ENCODE measurements at regions not wholly inside any gene's neighbourhood (a gene's known extent, or its start where the extent isn't known, plus 50 kb on each side); places are given as distances from the start of the nearest gene placed in this dataset.

GRCh38 chr6:6386010-6386409, 65.5 kb upstream of the F13A1 start:
- TF ChIP-seq POLR2A (IDR thresholded peaks at IDR 0.05) (no peak), POLR2AphosphoS5 (IDR thresholded peaks at IDR 0.05) (peak in 1 of 3 donors; percentile 46)
- H3K9me3 ChIP-seq = no peaks in the 10 kb centered on the region
- intact Hi-C loops (cut with DNase I; ENCODE audit: low total_unique reads) = no loop called here
- peaks cover 0 to 3% (median 0%) of the 10 kb centered on the region in 7 donors for H3K27me3 ChIP-seq (replicated peaks in 1 of 7)
- no peaks in the 10 kb centered on the region for H3K36me3 ChIP-seq
- 17 to 37% (median 32%) methylated on average over 4 of the region's 4 CpGs for WGBS, 5 donors
- no peak for DNase-seq
- H3K4me1 ChIP-seq = peaks cover 0 to 29% (median 12%) of the 10 kb centered on the region in 6 donors
- no peak overlapping the region for H3K4me3 ChIP-seq
- H3K27ac ChIP-seq = peak overlapping the region in 7 of 8 donors; percentile 16 to 84 (median 72)

- WGBS, 5 donors = 57 to 70% (median 61%) methylated on average over 7 of the region's 7 CpGs
- Histone ChIP-seq H3K4me3 (no peak overlapping the region), H3K27me3 (replicated peaks in 1 of 7) (peaks cover 0 to under 1% (median 0%) of the 10 kb centered on the region in 7 donors), H3K27ac (peak overlapping the region in 5 of 8 donors; percentile 6 to 62 (median 36)), H3K36me3 (no peaks in the 10 kb centered on the region), H3K4me1 (peaks cover 9 to 70% (median 29%) of the 10 kb centered on the region in 6 donors), H3K9me3 (no peaks in the 10 kb centered on the region)
- no peak for DNase-seq
- TF ChIP-seq POLR2AphosphoS5 (IDR thresholded peaks at IDR 0.05) (no peak), POLR2A (IDR thresholded peaks at IDR 0.05) (no peak), CTCF (IDR thresholded peaks at IDR 0.05 in 8 of 11, conservative IDR thresholded peaks at IDR 0.05 in 3 of 11) (no peak)
- intact Hi-C loops (cut with DNase I; ENCODE audit: low total_unique reads) = no loop called here
These were observed 70.6 kb upstream of the F13A1 start for GRCh38 chr6:6390849-6391602.

GRCh38 chr6:6392214-6393068, 72.0 kb upstream of the F13A1 start:
- TF ChIP-seq CTCF (IDR thresholded peaks at IDR 0.05 in 8 of 11, conservative IDR thresholded peaks at IDR 0.05 in 3 of 11) (no peak), POLR2A (IDR thresholded peaks at IDR 0.05) (no peak), POLR2AphosphoS5 (IDR thresholded peaks at IDR 0.05) (no peak)
- H3K4me1 ChIP-seq = peaks cover 7 to 65% (median 22%) of the 10 kb centered on the region in 6 donors
- WGBS, 5 donors = 73 to 85% (median 81%) methylated on average over 7 of the region's 7 CpGs
- H3K4me3 ChIP-seq = no peak overlapping the region
- H3K9me3 ChIP-seq = no peaks in the 10 kb centered on the region
- no peaks in the 10 kb centered on the region for H3K36me3 ChIP-seq
- H3K27me3 ChIP-seq (replicated peaks in 1 of 7) = peaks cover 0 to 3% (median 0%) of the 10 kb centered on the region in 7 donors
- no peak for DNase-seq
- H3K27ac ChIP-seq = peak overlapping the region in 3 of 8 donors; percentile 6 to 83 (median 12)
- intact Hi-C loops (cut with DNase I; ENCODE audit: low total_unique reads) = no loop called here

- H3K4me1 ChIP-seq = peaks cover 7 to 65% (median 22%) of the 10 kb centered on the region in 6 donors
- no peak for TF ChIP-seq POLR2AphosphoS5 (IDR thresholded peaks at IDR 0.05)
- no peak for TF ChIP-seq POLR2A (IDR thresholded peaks at IDR 0.05)
- TF ChIP-seq CTCF (IDR thresholded peaks at IDR 0.05 in 8 of 11, conservative IDR thresholded peaks at IDR 0.05 in 3 of 11) = no peak
- no peak for DNase-seq
- H3K27me3 ChIP-seq (replicated peaks in 1 of 7) = peaks cover 0 to 3% (median 0%) of the 10 kb centered on the region in 7 donors
- intact Hi-C loops (cut with DNase I; ENCODE audit: low total_unique reads) = no loop called here
- 64 to 71% (median 67%) methylated on average over 6 of the region's 6 CpGs for WGBS, 5 donors
- H3K9me3 ChIP-seq = no peaks in the 10 kb centered on the region
- no peak overlapping the region for H3K4me3 ChIP-seq
- H3K36me3 ChIP-seq = no peaks in the 10 kb centered on the region
- peak overlapping the region in 1 of 8 donors; percentile 83 for H3K27ac ChIP-seq
These were observed 72.6 kb upstream of the F13A1 start for GRCh38 chr6:6393069-6393529.
